ENCODE measurements at regions not wholly inside any gene's neighbourhood (a gene's known extent, or its start where the extent isn't known, plus 50 kb on each side); places are given as distances from the start of the nearest gene placed in this dataset.

- Mint-ChIP-seq H3K4me1 (no peaks in the 10 kb centered on the region), H3K9me3 (peaks cover 0 to 12% (median 6%) of the 10 kb centered on the region in 7 donors), H3K36me3 (no peaks in the 10 kb centered on the region), H3K27me3 (ENCODE audit: low read depth in 3 of 3) (no peaks in the 10 kb centered on the region), H3K4me3 (no peak overlapping the region), H3K27ac (no peak overlapping the region)
- DNase-seq = no peak
- no peaks in the 10 kb centered on the region for H3K27me3 ChIP-seq (ENCODE audit: control insufficient read depth in 2 of 2, insufficient read depth in 2 of 2, low read length in 2 of 2)
- intact Hi-C loops (cut with micrococcal nuclease) = no loop called here
- no peak overlapping the region for H3K4me3 ChIP-seq (replicated peaks in 1 of 3; ENCODE audit: low read depth in 2 of 3, low read length in 3 of 3)
- peaks cover 0 to 4% of the 10 kb centered on the region in 2 donors for H3K9me3 ChIP-seq (replicated peaks in 1 of 2; ENCODE audit: control insufficient read depth in 1 of 2, insufficient read depth in 1 of 2, low read length in 2 of 2)
- no peaks in the 10 kb centered on the region for H3K4me1 ChIP-seq (ENCODE audit: control insufficient read depth in 1 of 2, insufficient read depth in 2 of 2, low read length in 2 of 2)
- no peak overlapping the region for H3K27ac ChIP-seq (ENCODE audit: low read depth in 1 of 2, low read length in 2 of 2)
- H2AFZ ChIP-seq (ENCODE audit: insufficient read depth, low read depth, low read length, poor library complexity, severe bottlenecking) = no peak overlapping the region
- H3K9ac ChIP-seq (ENCODE audit: insufficient read depth, low read length, poor library complexity, severe bottlenecking) = no peak overlapping the region
- H4K20me1 ChIP-seq (ENCODE audit: insufficient read depth, low read length) = no peaks in the 10 kb centered on the region
- no peak overlapping the region for H3K4me2 ChIP-seq (replicated peaks; ENCODE audit: extremely low read depth, low read length, poor library complexity, severe bottlenecking)
- TF ChIP-seq CTCF (IDR thresholded peaks at IDR 0.05) = no peak
- H3K79me2 ChIP-seq (ENCODE audit: insufficient read depth, low read length) = no peaks in the 10 kb centered on the region
- WGBS (ENCODE audit: insufficient coverage) = 91% methylated on average over 6 of the region's 11 CpGs
- no peaks in the 10 kb centered on the region for H3K36me3 ChIP-seq (replicated peaks in 1 of 2; ENCODE audit: control insufficient read depth in 1 of 2, insufficient read depth in 2 of 2, low read length in 2 of 2)
These were observed 613.6 kb downstream of the TFAP2A start for GRCh38 chr6:9801249-9801754.

- no peaks in the 10 kb centered on the region for H3K4me1 Mint-ChIP-seq
- intact Hi-C loops (cut with micrococcal nuclease) = no loop called here
- no peaks in the 10 kb centered on the region for H3K27me3 Mint-ChIP-seq (ENCODE audit: low read depth in 3 of 3)
- DNase-seq = no peak
- H3K4me3 ChIP-seq (replicated peaks in 1 of 3; ENCODE audit: low read depth in 2 of 3, low read length in 3 of 3) = no peak overlapping the region
- H3K36me3 Mint-ChIP-seq = no peaks in the 10 kb centered on the region
- peaks cover 0 to 6% (median 5%) of the 10 kb centered on the region in 7 donors for H3K9me3 Mint-ChIP-seq
- H3K36me3 ChIP-seq (replicated peaks in 1 of 2; ENCODE audit: control insufficient read depth in 1 of 2, insufficient read depth in 2 of 2, low read length in 2 of 2) = no peaks in the 10 kb centered on the region
- no peaks in the 10 kb centered on the region for H4K20me1 ChIP-seq (ENCODE audit: insufficient read depth, low read length)
- H3K4me2 ChIP-seq (replicated peaks; ENCODE audit: extremely low read depth, low read length, poor library complexity, severe bottlenecking) = no peak overlapping the region
- H3K4me3 Mint-ChIP-seq = no peak overlapping the region
- H3K27ac Mint-ChIP-seq = no peak overlapping the region
- no peak overlapping the region for H2AFZ ChIP-seq (ENCODE audit: insufficient read depth, low read depth, low read length, poor library complexity, severe bottlenecking)
- no peaks in the 10 kb centered on the region for H3K79me2 ChIP-seq (ENCODE audit: insufficient read depth, low read length)
- H3K9me3 ChIP-seq (replicated peaks in 1 of 2; ENCODE audit: control insufficient read depth in 1 of 2, insufficient read depth in 1 of 2, low read length in 2 of 2) = peaks cover 0 to 4% of the 10 kb centered on the region in 2 donors
- H3K27me3 ChIP-seq (ENCODE audit: control insufficient read depth in 2 of 2, insufficient read depth in 2 of 2, low read length in 2 of 2) = no peaks in the 10 kb centered on the region
- H3K9ac ChIP-seq (ENCODE audit: insufficient read depth, low read length, poor library complexity, severe bottlenecking) = no peak overlapping the region
- no peaks in the 10 kb centered on the region for H3K4me1 ChIP-seq (ENCODE audit: control insufficient read depth in 1 of 2, insufficient read depth in 2 of 2, low read length in 2 of 2)
- no peak overlapping the region for H3K27ac ChIP-seq (ENCODE audit: low read depth in 1 of 2, low read length in 2 of 2)
- no peak for TF ChIP-seq CTCF (IDR thresholded peaks at IDR 0.05)
These were observed 615.3 kb downstream of the TFAP2A start for GRCh38 chr6:9799582-9799981.
